ENCODE measurements at regions not wholly inside any gene's neighbourhood (a gene's known extent, or its start where the extent isn't known, plus 50 kb on each side); places are given as distances from the start of the nearest gene placed in this dataset.

DNA sequence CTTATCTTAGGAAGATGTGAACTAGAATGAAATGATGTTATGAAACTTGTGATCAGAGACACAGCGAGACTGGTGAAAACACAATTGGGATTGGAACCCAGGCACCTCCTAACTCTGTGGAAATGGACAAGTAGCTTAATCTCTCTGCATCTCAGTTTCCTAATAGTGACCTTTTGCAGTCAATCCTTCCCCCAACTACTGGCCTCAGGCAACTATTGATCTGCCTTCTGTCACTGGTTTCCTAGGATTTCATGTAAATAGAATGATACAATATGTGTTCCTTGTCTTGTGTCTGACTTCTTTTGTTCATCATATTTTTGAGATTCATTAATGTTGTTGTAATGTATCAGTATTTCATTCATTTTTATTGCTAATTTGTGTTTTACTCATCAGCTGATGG is 341.7 kb downstream of the REEP3 start:
- TF ChIP-seq, protein P1, sequence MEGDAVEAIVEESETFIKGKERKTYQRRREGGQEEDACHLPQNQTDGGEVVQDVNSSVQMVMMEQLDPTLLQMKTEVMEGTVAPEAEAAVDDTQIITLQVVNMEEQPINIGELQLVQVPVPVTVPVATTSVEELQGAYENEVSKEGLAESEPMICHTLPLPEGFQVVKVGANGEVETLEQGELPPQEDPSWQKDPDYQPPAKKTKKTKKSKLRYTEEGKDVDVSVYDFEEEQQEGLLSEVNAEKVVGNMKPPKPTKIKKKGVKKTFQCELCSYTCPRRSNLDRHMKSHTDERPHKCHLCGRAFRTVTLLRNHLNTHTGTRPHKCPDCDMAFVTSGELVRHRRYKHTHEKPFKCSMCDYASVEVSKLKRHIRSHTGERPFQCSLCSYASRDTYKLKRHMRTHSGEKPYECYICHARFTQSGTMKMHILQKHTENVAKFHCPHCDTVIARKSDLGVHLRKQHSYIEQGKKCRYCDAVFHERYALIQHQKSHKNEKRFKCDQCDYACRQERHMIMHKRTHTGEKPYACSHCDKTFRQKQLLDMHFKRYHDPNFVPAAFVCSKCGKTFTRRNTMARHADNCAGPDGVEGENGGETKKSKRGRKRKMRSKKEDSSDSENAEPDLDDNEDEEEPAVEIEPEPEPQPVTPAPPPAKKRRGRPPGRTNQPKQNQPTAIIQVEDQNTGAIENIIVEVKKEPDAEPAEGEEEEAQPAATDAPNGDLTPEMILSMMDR (IDR thresholded peaks at IDR 0.05; ENCODE audit: unreplicated experiment): no peak
- intact Hi-C loops (cut with micrococcal nuclease): no loop called here
- BruUV-seq (replicated peaks): no TSS peak
- no peak overlapping the region for H3K4me3 Mint-ChIP-seq (ENCODE audit: unreplicated experiment)
- H3K27ac Mint-ChIP-seq (ENCODE audit: low read depth, unreplicated experiment): no peak overlapping the region
- ChIA-PET POLR2A (no interaction called here), CTCF (interaction anchor here (0.6 to 1.8 kb wide), 5 partner anchors 9 to 1588 kb away, joined by 3 to 4 read pairs (median 3); no protein-coding TSS in a partner anchor)
- peaks cover 44% of the 10 kb centered on the region for H3K27me3 Mint-ChIP-seq (ENCODE audit: insufficient read depth, unreplicated experiment)
- DNase-seq (ENCODE audit: unreplicated experiment): no peak
- no peaks in the 10 kb centered on the region for H3K36me3 Mint-ChIP-seq (ENCODE audit: insufficient read depth, unreplicated experiment)
- H3K9me3 Mint-ChIP-seq (ENCODE audit: unreplicated experiment): no peaks in the 10 kb centered on the region
- peaks cover 12% of the 10 kb centered on the region for H3K4me1 Mint-ChIP-seq (ENCODE audit: insufficient read depth, unreplicated experiment)

DNA sequence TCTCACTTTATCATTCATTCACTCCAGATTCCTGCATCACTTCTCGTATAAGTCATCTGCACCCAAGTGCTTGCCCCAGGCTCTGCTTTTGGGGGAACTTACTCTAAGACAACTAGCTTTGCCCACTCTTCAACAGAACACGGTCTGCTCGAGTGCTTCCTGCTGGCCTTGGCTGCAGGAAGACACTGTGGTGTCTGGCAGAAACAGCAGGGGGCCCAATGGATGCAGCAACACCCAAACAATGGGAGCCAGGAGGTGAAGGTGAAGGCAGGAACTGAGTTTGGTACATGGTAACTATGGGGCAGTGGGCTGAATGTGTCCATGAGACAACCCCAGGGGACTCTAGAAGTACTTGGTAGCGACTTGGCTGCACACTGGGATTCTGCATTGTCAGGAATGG is 344.0 kb downstream of the REEP3 start:
- no peak overlapping the region for H3K27ac Mint-ChIP-seq (ENCODE audit: low read depth, unreplicated experiment)
- no peaks in the 10 kb centered on the region for H3K9me3 Mint-ChIP-seq (ENCODE audit: unreplicated experiment)
- peaks cover 12% of the 10 kb centered on the region for H3K4me1 Mint-ChIP-seq (ENCODE audit: insufficient read depth, unreplicated experiment)
- H3K27me3 Mint-ChIP-seq (ENCODE audit: insufficient read depth, unreplicated experiment): peaks cover 44% of the 10 kb centered on the region
- no peaks in the 10 kb centered on the region for H3K36me3 Mint-ChIP-seq (ENCODE audit: insufficient read depth, unreplicated experiment)
- no peak overlapping the region for H3K4me3 Mint-ChIP-seq (ENCODE audit: unreplicated experiment)
- BruUV-seq (replicated peaks): no TSS peak
- TF ChIP-seq, protein P1 (IDR thresholded peaks at IDR 0.05; ENCODE audit: unreplicated experiment): no peak
- ChIA-PET CTCF (interaction anchor here (0.6 to 4.3 kb wide), 9 partner anchors 27 to 492 kb away, joined by 3 to 48 read pairs (median 3); no protein-coding TSS in a partner anchor), POLR2A (interaction anchor here (0.6 to 0.7 kb wide), 2 partner anchors 142 to 1157 kb away, joined by 3 read pairs; no protein-coding TSS in a partner anchor)
- DNase-seq (ENCODE audit: unreplicated experiment): no peak
- intact Hi-C loops (cut with micrococcal nuclease): no loop called here

DNA sequence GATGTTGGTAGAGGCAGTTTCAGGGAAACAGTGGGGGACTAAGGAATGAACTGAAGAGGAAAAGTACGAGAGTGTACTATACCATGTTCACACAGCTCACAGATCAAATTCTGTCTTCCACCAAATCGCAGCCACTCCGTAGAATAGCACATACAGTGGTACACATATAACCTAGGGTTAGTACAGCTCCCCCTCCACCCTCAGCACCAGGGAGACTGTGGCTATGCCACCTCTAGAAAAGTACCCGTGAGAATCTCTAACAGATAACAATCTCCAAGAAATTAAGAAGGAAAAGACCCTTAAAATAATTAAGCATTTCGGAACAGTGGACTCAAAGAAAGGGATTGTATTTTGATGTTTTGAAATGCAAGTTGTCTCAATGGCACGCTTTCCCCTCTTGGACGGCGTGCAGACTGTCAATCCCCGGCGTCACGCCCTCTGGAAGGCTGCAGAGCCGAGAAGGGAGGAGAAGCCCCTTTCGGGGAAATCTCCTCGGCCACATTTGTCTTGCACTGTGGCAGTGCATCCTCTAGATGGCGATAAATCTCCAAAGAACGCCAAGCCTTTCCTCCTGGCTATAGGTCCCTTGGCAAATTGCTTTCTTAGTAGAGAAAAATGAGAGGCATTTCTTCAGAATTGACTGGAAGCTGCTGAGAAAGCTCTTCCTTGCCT is 345.0 kb downstream of the REEP3 start:
- ChIA-PET POLR2A (interaction anchor here (0.6 to 1.2 kb wide), 3 partner anchors 109 to 1158 kb away, joined by 3 to 4 read pairs (median 3); no protein-coding TSS in a partner anchor), CTCF (interaction anchor here (0.5 to 4.3 kb wide), 74 partner anchors 10 to 1472 kb away, joined by 3 to 48 read pairs (median 4); no protein-coding TSS in a partner anchor)
- no peaks in the 10 kb centered on the region for H3K9me3 Mint-ChIP-seq (ENCODE audit: unreplicated experiment)
- BruUV-seq (replicated peaks): no TSS peak
- peaks cover 12% of the 10 kb centered on the region for H3K4me1 Mint-ChIP-seq (ENCODE audit: insufficient read depth, unreplicated experiment)
- H3K4me3 Mint-ChIP-seq (ENCODE audit: unreplicated experiment): peak overlapping the region; percentile 20
- H3K36me3 Mint-ChIP-seq (ENCODE audit: insufficient read depth, unreplicated experiment): no peaks in the 10 kb centered on the region
- TF ChIP-seq, protein P1 (IDR thresholded peaks at IDR 0.05; ENCODE audit: unreplicated experiment): peak; percentile 57
- intact Hi-C loops (cut with micrococcal nuclease): no loop called here
- DNase-seq (ENCODE audit: unreplicated experiment): peak; percentile 64
- no peak overlapping the region for H3K27ac Mint-ChIP-seq (ENCODE audit: low read depth, unreplicated experiment)
- H3K27me3 Mint-ChIP-seq (ENCODE audit: insufficient read depth, unreplicated experiment): peaks cover 44% of the 10 kb centered on the region

DNA sequence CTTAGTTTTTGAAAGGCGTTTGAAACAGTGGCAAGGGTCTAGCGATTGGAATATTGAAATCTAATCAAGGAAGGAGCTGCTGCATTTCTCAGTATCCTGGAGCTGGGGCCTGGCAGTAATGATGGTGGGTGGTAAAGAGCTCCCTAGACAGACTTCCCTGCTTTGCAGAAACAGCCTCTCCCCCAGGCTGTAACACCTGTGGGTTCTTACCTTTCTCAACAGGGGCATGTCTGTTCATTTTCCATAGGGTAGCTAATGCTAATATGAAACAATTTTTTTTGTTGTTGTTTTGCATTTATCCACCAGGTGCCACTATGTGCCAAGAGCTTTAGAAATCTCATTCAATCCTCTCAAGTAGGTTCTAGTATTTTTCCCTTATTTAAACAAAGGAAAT is 345.5 kb downstream of the REEP3 start:
- peaks cover 44% of the 10 kb centered on the region for H3K27me3 Mint-ChIP-seq (ENCODE audit: insufficient read depth, unreplicated experiment)
- no peaks in the 10 kb centered on the region for H3K36me3 Mint-ChIP-seq (ENCODE audit: insufficient read depth, unreplicated experiment)
- no peak overlapping the region for H3K27ac Mint-ChIP-seq (ENCODE audit: low read depth, unreplicated experiment)
- CTCF ChIA-PET: interaction anchor here (0.5 to 4.3 kb wide), 74 partner anchors 9 to 1977 kb away, joined by 3 to 48 read pairs (median 4); no protein-coding TSS in a partner anchor
- TF ChIP-seq, protein P1 (IDR thresholded peaks at IDR 0.05; ENCODE audit: unreplicated experiment): peak; percentile 34
- intact Hi-C loops (cut with micrococcal nuclease): no loop called here
- peak; percentile 50 for DNase-seq (ENCODE audit: unreplicated experiment)
- H3K4me1 Mint-ChIP-seq (ENCODE audit: insufficient read depth, unreplicated experiment): peaks cover 12% of the 10 kb centered on the region
- no peak overlapping the region for H3K4me3 Mint-ChIP-seq (ENCODE audit: unreplicated experiment)
- no TSS peak for BruUV-seq (replicated peaks)
- POLR2A ChIA-PET: interaction anchor here (0.6 to 1.2 kb wide), 2 partner anchors 108 to 346 kb away, joined by 3 to 4 read pairs; no protein-coding TSS in a partner anchor
- H3K9me3 Mint-ChIP-seq (ENCODE audit: unreplicated experiment): no peaks in the 10 kb centered on the region

Data from MCF 10A (cell line).